Fibroblast of pulmonary artery (primary cell): ENCODE measurements at regions not wholly inside any gene's neighbourhood (a gene's known extent, or its start where the extent isn't known, plus 50 kb on each side); places are given as distances from the start of the nearest gene placed in this dataset.

Experiments
- DNase-seq: peaks from one replicate; pipeline ENCODE4 v3.0.0-alpha.2; 2010; ENCODE audit warnings: low read depth
- H3K4me3 ChIP-seq: replicated peaks from 2 replicates; pipeline ENCODE4 v1.5.1; 2011; ENCODE audit warnings: low read depth, mild to moderate bottlenecking, control low read depth, low read length, moderate library complexity
- CTCF ChIP-seq: IDR thresholded peaks from 2 replicates; pipeline ENCODE4 v1.5.1; 2011; ENCODE audit warnings: mild to moderate bottlenecking, control low read depth, low read length, inconsistent platforms; ENCODE audit errors: missing control alignments

GRCh38 chr5:68922172-68922987 lies 171.4 kb upstream of the SLC30A5 start:
- TF ChIP-seq CTCF: no peak
- no peak for DNase-seq
- H3K4me3 ChIP-seq: no peak overlapping the region

- no peak overlapping the region for H3K4me3 ChIP-seq
- peak; percentile 80 for DNase-seq
- TF ChIP-seq CTCF: no peak
Observed at GRCh38 chr5:68924481-68925145, 169.2 kb upstream of the SLC30A5 start.

GRCh38 chr5:68928617-68929302 lies 165.1 kb upstream of the SLC30A5 start:
- H3K4me3 ChIP-seq: no peak overlapping the region
- TF ChIP-seq CTCF: no peak
- DNase-seq: no peak

- no peak for DNase-seq
- no peak overlapping the region for H3K4me3 ChIP-seq
- TF ChIP-seq CTCF: no peak
Observed at GRCh38 chr5:68930139-68930538, 163.7 kb upstream of the SLC30A5 start.

- H3K4me3 ChIP-seq: no peak overlapping the region
- TF ChIP-seq CTCF: no peak
- no peak for DNase-seq
Observed at GRCh38 chr5:68932830-68933434, 160.9 kb upstream of the SLC30A5 start.

GRCh38 chr5:68942169-68942568 lies 151.6 kb upstream of the SLC30A5 start:
- no peak for TF ChIP-seq CTCF
- no peak for DNase-seq
- no peak overlapping the region for H3K4me3 ChIP-seq
